ENCODE measurements at regions not wholly inside any gene's neighbourhood (a gene's known extent, or its start where the extent isn't known, plus 50 kb on each side); places are given as distances from the start of the nearest gene placed in this dataset.

- no peak overlapping the region for H3K4me3 ChIP-seq (ENCODE audit: low read depth, low read length)
- no peak for TF ChIP-seq CTCF (IDR thresholded peaks at IDR 0.05; ENCODE audit: insufficient read depth, low read length, missing control alignments)
- ChIA-PET CTCF (no interaction called here), POLR2A (no interaction called here)
- no peak for DNase-seq (ENCODE audit: low read depth, low spot score)
These were observed 422.0 kb downstream of the CBLN2 start for GRCh38 chr18:72122103-72122502.

GRCh38 chr18:72119082-72119481 lies 425.1 kb downstream of the CBLN2 start:
- ChIA-PET POLR2A (no interaction called here), CTCF (no interaction called here)
- no peak overlapping the region for H3K4me3 ChIP-seq (ENCODE audit: low read depth, low read length)
- DNase-seq (ENCODE audit: low read depth, low spot score), result no peak
- TF ChIP-seq CTCF (IDR thresholded peaks at IDR 0.05; ENCODE audit: insufficient read depth, low read length, missing control alignments), result no peak

- ChIA-PET CTCF (no interaction called here), POLR2A (no interaction called here)
- no peak for DNase-seq (ENCODE audit: low read depth, low spot score)
These were observed 429.1 kb downstream of the CBLN2 start for GRCh38 chr18:72114801-72115594.

GRCh38 chr18:72107647-72108383 lies 436.3 kb downstream of the CBLN2 start:
- no peak overlapping the region for H3K4me3 ChIP-seq (ENCODE audit: low read depth, low read length)
- DNase-seq (ENCODE audit: low read depth, low spot score), result no peak
- no peak for TF ChIP-seq CTCF (IDR thresholded peaks at IDR 0.05; ENCODE audit: insufficient read depth, low read length, missing control alignments)
- CTCF ChIA-PET, result no interaction called here
- POLR2A ChIA-PET, result no interaction called here

More at GRCh38 chr18:72114801-72115594, 429.1 kb downstream of the CBLN2 start:
- TF ChIP-seq CTCF (IDR thresholded peaks at IDR 0.05; ENCODE audit: insufficient read depth, low read length, missing control alignments), result no peak
- no peak overlapping the region for H3K4me3 ChIP-seq (ENCODE audit: low read depth, low read length)

GRCh38 chr18:72104851-72105250 lies 439.3 kb downstream of the CBLN2 start:
- no peak for TF ChIP-seq CTCF (IDR thresholded peaks at IDR 0.05; ENCODE audit: insufficient read depth, low read length, missing control alignments)
- CTCF ChIA-PET, result no interaction called here
- POLR2A ChIA-PET, result no interaction called here
- H3K4me3 ChIP-seq (ENCODE audit: low read depth, low read length), result no peak overlapping the region
- no peak for DNase-seq (ENCODE audit: low read depth, low spot score)

GRCh38 chr18:72102412-72102811 lies 441.7 kb downstream of the CBLN2 start:
- no peak overlapping the region for H3K4me3 ChIP-seq (ENCODE audit: low read depth, low read length)
- ChIA-PET POLR2A (no interaction called here), CTCF (no interaction called here)
- no peak for TF ChIP-seq CTCF (IDR thresholded peaks at IDR 0.05; ENCODE audit: insufficient read depth, low read length, missing control alignments)
- no peak for DNase-seq (ENCODE audit: low read depth, low spot score)

Measured in AG04449 (cell line).